Sciatic nerve (tissue), 2 donors: ENCODE measurements at regions not wholly inside any gene's neighbourhood (a gene's known extent, or its start where the extent isn't known, plus 50 kb on each side); places are given as distances from the start of the nearest gene placed in this dataset.
"Not testable (repeated sequence)": the region's sequence is repeated elsewhere in the genome, so short reads cannot be mapped to it uniquely, and the experiment has no call there.

Experiments used
- ATAC-seq: fragments of 200-7000 bp; cut with Tn5 transposase; one replicate; pipeline ENCODE4 v1.9.1; 2020; ENCODE audit warnings: mild to moderate bottlenecking, moderate library complexity
- DNase-seq: peaks from one replicate; pipeline ENCODE4 v3.0.0-alpha.2; 2020; ENCODE audit warnings: low spot score
- intact Hi-C: fragments of 100-400 bp; cut with DNase I; formaldehyde crosslinking; loops from one replicate; pipeline ENCODE4 v1.14.2; 2022
- donor health status: DM: no; HTN: no; CAD: no.
- donor health status: DM: no; HTN: no; CAD: no.

- intact Hi-C loops: no loop called here
- no peak for DNase-seq
- no peak for ATAC-seq
Measured at GRCh38 chr11:19430346-19430745, 189.6 kb upstream of the E2F8 start.

DNA sequence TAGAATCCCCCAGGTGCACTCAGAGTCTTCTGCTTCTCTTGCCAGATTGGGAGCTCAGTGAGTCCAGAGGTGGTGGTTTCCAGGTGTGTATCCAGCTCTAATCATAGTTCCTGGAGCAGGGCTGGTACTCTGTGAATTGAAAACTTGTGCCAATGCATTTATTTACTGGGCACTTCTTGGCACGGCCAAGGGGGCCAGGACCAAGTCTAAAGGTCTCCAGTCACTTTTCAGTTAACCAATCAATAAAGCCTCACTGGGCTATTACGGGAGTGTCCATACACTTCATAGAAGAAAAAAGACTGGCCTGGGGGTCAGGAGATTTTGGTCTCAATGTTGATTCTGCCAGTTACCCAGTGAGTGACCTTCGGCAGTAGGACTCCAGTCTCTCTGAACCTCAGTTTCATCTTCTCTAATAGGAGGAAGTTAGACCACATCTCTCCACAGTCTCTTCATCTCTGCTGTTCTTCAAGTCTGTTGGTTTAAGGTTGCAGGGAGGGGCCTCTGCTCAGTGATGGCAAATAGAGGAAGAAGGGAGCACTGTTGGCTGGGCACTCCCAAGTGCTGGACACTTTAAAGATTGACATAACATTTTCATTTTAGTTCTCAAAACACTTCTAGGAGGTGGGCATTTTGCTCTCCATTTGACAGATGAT lies 188.5 kb upstream of the E2F8 start:
- intact Hi-C loops: no loop called here
- ATAC-seq (no peak), DNase-seq (no peak)

DNA sequence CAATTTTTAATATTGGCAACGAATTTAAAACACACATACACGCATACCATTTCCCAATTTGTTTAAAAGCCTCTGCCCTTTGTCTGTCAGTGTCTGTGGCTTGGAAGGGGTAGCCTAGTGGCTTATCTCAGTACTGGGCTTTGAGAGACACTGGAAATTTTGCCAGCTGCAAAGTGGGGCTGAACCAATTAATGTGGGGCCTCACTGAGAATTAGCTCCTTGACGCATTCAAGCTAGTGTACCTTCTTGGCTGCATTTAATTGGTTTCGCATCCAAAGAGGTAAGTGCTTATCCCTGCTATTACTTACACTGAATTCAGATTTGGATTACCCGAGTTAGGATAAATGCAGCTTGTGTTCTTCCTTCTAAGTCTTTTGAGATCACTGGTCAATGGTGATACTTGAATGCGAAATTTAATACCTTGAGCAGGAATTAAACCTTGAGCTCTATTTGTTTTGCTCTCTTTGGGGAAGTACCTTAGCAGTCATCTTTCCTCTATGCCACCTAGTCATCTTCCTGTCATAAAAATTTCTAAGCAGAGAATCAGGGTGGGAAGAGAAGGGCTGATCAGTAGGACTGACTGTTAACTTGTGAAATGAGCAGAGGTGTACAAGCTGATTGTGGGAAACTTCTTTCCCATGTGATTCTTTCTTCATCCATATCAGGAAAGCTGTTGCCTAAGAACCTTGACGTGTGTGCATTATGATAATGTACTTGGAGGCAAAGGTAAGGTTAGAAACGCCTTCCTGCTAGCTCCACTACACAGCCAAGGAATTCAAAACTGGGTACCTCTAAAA lies 187.7 kb upstream of the E2F8 start:
- ATAC-seq (no peak), DNase-seq (no peak)
- intact Hi-C loops: no loop called here

- intact Hi-C loops: no loop called here
- peak; percentile 68 for ATAC-seq
- no peak for DNase-seq
Measured at GRCh38 chr11:19426756-19427403, 186.1 kb upstream of the E2F8 start.

DNA sequence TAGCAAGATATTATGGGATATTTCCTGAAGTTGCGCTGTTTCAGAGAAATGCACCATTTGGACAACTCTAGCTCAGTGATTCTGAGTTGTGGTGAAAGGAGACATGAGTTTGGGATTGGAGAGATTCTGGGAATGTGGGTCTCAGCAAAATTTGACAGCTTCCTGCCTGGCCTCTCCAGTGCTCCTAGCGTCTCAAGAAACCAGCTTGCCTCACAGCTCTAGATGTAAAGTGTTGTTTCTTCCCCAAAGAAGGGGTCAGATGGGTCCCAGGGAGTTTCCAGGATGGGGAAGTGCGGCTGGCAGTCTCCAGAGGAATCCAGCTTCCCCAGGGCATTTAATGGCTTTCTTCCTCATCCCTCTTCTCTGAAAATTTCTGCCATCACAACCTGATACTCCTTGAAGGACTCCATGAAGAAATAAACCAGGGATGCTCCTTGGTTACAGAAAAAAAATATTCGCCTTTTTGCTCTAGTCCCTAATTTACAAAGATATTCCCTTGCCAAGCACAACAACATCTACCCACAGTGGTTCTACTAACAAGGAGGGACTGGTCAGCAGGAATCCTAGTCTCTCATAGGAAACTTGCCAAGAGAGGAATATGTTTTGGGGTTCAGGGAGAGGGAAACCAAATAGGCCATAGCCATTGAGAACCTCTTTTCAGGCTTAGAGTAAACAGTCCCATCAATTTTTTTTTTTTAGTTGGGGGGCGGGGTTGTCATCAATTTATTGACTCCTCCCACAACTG lies 185.4 kb upstream of the E2F8 start:
- DNase-seq (no peak), ATAC-seq (peak; percentile 66)
- intact Hi-C loops: no loop called here

DNA sequence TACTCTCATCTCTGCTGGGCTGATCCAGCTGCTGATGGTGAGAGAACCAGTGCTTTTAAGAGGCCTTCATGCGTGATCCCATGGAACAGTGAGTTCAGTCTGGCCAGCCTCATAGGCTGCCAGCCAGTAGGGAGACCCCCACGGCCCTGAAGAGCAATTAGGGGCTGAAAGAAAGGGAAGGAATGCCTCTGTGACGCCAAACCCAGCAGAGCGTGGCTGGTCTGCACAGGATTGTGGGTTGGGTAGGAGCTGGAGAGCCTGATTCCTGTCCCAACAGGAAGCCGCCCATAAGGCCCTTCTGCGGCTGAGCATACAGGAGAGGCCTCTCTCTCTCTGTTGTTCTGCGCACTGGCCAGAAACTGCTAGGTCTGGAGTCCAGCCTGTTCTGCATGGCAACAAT lies 181.5 kb upstream of the E2F8 start:
- intact Hi-C loops: no loop called here
- ATAC-seq: peak; percentile 58
- DNase-seq: peak; percentile 61

- ATAC-seq (no peak), DNase-seq (no peak)
- intact Hi-C loops: no loop called here
Measured at GRCh38 chr11:19420868-19421533, 180.3 kb upstream of the E2F8 start.

- ATAC-seq (peak; percentile 85), DNase-seq (no peak)
- intact Hi-C loops: no loop called here
Measured at GRCh38 chr11:19419808-19420207, 179.1 kb upstream of the E2F8 start.

- ATAC-seq: peak; percentile 56
- intact Hi-C loops: no loop called here
- no peak for DNase-seq
Measured at GRCh38 chr11:19419021-19419750, 178.4 kb upstream of the E2F8 start.

GRCh38 chr11:19418221-19418620 lies 177.5 kb upstream of the E2F8 start:
- DNase-seq (no peak), ATAC-seq (no peak)
- intact Hi-C loops: no loop called here

- intact Hi-C loops, ATAC-seq, DNase-seq: not testable (repeated sequence)
Measured at GRCh38 chr11:19412070-19412469, 171.3 kb upstream of the E2F8 start.

DNA sequence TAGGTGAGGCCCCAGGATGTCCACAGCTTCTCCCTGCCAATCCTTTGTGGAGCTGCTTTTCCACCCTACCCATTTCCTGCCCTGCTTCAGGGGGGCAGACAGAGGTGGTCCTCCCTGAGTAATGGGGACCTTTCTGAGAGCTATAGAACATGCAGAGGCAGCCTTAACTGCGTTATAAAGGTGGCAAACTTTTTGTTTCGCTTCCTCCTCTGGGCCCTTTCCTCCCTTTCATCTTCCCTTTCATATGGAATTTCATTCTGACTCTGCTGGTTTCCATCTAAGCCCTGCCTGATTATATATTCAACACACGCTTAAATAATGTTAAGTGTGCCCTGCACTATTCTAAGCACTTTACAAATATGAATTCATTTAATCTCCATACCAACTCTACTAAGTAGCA lies 169.3 kb upstream of the E2F8 start:
- intact Hi-C loops: no loop called here
- DNase-seq: no peak
- no peak for ATAC-seq

GRCh38 chr11:19409307-19409706 lies 168.6 kb upstream of the E2F8 start:
- intact Hi-C loops: no loop called here
- DNase-seq (no peak), ATAC-seq (peak; percentile 53)

DNA sequence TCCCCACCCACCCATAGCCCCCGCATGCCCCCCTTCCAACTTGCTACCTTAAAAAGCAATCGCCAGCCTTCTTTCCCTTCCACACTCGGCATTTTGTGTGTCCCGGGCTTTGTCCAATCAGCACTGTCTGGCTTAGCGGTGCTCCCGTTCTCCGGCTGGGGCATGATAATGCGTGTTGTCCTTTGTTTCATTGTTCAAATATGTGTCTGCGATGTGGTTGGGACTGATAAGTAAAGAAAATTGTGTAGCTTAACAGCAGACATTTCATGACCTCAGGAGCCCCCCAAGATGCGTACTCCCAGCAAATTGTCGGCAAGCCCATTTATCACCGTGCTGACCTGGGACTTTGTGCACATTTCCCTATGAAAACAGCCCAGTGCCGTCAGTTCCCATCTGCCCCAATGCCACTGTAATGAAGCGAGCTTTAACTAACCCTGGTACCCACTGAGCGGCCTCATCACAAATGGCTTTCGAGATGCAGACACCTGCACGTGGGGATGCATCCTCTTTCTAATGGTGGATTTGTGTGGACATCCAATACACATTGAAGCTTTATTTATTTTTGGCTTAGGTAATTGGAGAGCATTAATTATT lies 167.0 kb upstream of the E2F8 start:
- intact Hi-C loops: loop anchor here (2.0 kb wide), 1 partner anchor 315 kb away; no protein-coding TSS in a partner anchor
- ATAC-seq (no peak), DNase-seq (no peak)

DNA sequence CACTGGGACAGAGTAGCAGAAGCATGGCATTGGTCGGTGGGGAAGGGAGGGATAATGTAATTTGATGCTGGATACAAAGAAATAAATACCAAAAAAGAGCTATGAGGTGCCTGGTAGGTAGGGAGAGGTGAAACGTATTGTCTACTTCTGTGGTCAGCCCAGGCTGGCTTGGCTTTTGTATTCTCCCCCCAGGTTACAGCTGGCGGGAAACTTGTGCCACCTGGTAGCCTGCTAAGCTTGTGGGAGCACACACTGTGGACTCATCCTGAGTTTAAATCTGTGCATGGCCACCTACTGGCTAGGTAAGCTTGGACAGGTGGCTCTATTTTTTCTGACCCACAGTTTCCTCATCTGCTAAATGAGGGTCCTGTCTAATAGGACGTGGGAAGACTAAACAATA lies 165.2 kb upstream of the E2F8 start:
- ATAC-seq (no peak), DNase-seq (no peak)
- intact Hi-C loops: loop anchor here (2.0 kb wide), 1 partner anchor 317 kb away; no protein-coding TSS in a partner anchor

DNA sequence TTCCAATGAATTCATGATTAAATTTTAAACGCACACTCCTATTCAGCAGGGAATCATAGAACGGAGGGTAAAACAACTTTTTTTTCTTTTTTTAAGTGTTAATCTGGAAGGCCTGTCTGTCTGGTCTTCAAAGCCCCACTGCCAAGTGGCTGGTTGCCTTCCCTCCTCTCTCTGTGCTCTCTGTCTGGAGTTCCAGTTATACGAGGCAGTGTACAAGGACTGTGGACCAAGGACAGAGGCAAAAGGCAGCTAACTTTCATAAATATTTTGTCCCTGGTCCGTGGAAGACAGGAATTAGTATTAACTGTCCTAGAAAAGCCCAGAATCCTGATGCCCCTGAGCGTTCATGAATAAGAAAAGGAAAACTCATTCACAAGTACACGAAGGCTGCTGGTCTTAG lies 164.0 kb upstream of the E2F8 start:
- intact Hi-C loops: no loop called here
- ATAC-seq (no peak), DNase-seq (no peak)

- ATAC-seq (no peak), DNase-seq (no peak)
- intact Hi-C loops: no loop called here
Measured at GRCh38 chr11:19403196-19403895, 162.6 kb upstream of the E2F8 start.
